H1 (cell line): ENCODE measurements at regions not wholly inside any gene's neighbourhood (a gene's known extent, or its start where the extent isn't known, plus 50 kb on each side); places are given as distances from the start of the nearest gene placed in this dataset.

Experiments used
- CTCF ChIA-PET: fragments of 300-600 bp; sonication (Branson Sonifier 250); formaldehyde crosslinking; loops from one replicate; lab custom pipeline; 2021; ENCODE audit not compliant: partially characterized antibody; lab: Charles Lee
- POLR2A ChIA-PET: fragments of 300-600 bp; sonication (Branson Sonifier 250); formaldehyde crosslinking; loops from one replicate; lab custom pipeline; 2021; ENCODE audit warnings: inconsistent platforms; ENCODE audit not compliant: partially characterized antibody; lab: Charles Lee
- DNase-seq, 2 experiments: peaks; one replicate each; pipeline versions ENCODE4 v3.0.0 to v3.0.0-alpha.2; 2010 to 2022; ENCODE audit warnings: low spot score in 2 of 2, low read depth in 1 of 2, mixed read lengths in 1 of 2
- FAIRE-seq: peaks from 2 replicates; lab custom pipeline; 2011; peaks lifted over from hg19 to GRCh38; lab: Jason Lieb, UNC
- H2AFZ ChIP-seq: 2 replicates; pipeline ENCODE4 v1.8.1; 2012; ENCODE audit warnings: low read length, inconsistent platforms
- H2AK5ac ChIP-seq: 2 replicates; pipeline ENCODE4 v1.6.1; 2013; ENCODE audit warnings: low read depth, low read length
- H2BK120ac ChIP-seq: replicated peaks from 2 replicates; pipeline ENCODE3; 2013; ENCODE audit warnings: low read depth, low read length, inconsistent platforms
- H2BK12ac ChIP-seq: 2 replicates; pipeline ENCODE4 v1.6.1; 2013; ENCODE audit warnings: low read depth, low read length
- H2BK15ac ChIP-seq: 2 replicates; pipeline ENCODE4 v1.6.1; 2013; ENCODE audit warnings: low read length
- H2BK20ac ChIP-seq: 2 replicates; pipeline ENCODE4 v1.6.1; 2013; ENCODE audit warnings: low read length
- H2BK5ac ChIP-seq: 2 replicates; pipeline ENCODE4 v1.6.1; 2013; ENCODE audit warnings: low read depth, low read length
- H3K14ac ChIP-seq: 2 replicates; pipeline ENCODE4 v1.6.1; 2013; ENCODE audit warnings: inconsistent platforms; ENCODE audit not compliant: insufficient read length
- H3K18ac ChIP-seq: 2 replicates; pipeline ENCODE4 v1.6.1; 2013; ENCODE audit warnings: low read length; ENCODE audit errors: extremely low read depth
- H3K23ac ChIP-seq: 2 replicates; pipeline ENCODE4 v1.6.1; 2013; ENCODE audit warnings: inconsistent platforms; ENCODE audit not compliant: insufficient read length
- H3K23me2 ChIP-seq: 2 replicates; pipeline ENCODE4 v1.6.1; 2013; ENCODE audit warnings: low read depth, low read length
- H3K27ac ChIP-seq: 2 replicates; pipeline ENCODE4 v1.6.1; 2011; ENCODE audit warnings: low read depth, low read length, inconsistent platforms
- H3K27me3 ChIP-seq, 4 experiments: replicated peaks in 1 of 4; 1 replicate in 1 of 4; 2 replicates in 3 of 4; pipeline versions ENCODE4 v1.6.1 to v1.8.1; 2011 to 2013; ENCODE audit warnings: low read length in 3 of 4, mild to moderate bottlenecking in 3 of 4, inconsistent platforms in 2 of 4, mixed read lengths in 2 of 4, moderate library complexity in 1 of 4; ENCODE audit not compliant: control insufficient read depth in 3 of 4, insufficient read depth in 3 of 4; ENCODE audit errors: extremely low read depth in 1 of 4
- H3K36me3 ChIP-seq, 4 experiments: 2 replicates each; pipeline versions ENCODE4 v1.6.1 to v1.8.1; 2011 to 2013; ENCODE audit warnings: mild to moderate bottlenecking in 4 of 4, low read length in 3 of 4, moderate library complexity in 2 of 4, control low read depth in 1 of 4, inconsistent platforms in 1 of 4; ENCODE audit not compliant: insufficient read depth in 4 of 4, control insufficient read depth in 2 of 4
- H3K4ac ChIP-seq: replicated peaks from 2 replicates; pipeline ENCODE3; 2013; ENCODE audit warnings: low read length, low read depth, mixed read lengths, inconsistent platforms; ENCODE audit not compliant: insufficient read length
- H3K4me1 ChIP-seq, 4 experiments: replicated peaks in 1 of 4; 1 replicate in 1 of 4; 2 replicates in 3 of 4; pipeline versions ENCODE4 v1.6.1 to v1.8.1; 2011 to 2013; ENCODE audit warnings: low read length in 3 of 4, inconsistent platforms in 2 of 4, mixed read lengths in 1 of 4; ENCODE audit not compliant: insufficient read depth in 4 of 4, control insufficient read depth in 3 of 4
- H3K4me2 ChIP-seq, 2 experiments: 2 replicates each; pipeline versions ENCODE4 v1.6.1 to v1.8.1; 2011 to 2013; ENCODE audit warnings: low read depth in 2 of 2, low read length in 2 of 2, control low read depth in 1 of 2, inconsistent platforms in 1 of 2, mild to moderate bottlenecking in 1 of 2; ENCODE audit not compliant: insufficient read depth in 1 of 2
- H3K4me3 ChIP-seq, 4 experiments: fragments of 200-600, 300-600 bp in 1 of 4; sonication (generic), shearing (Covaris generic), sonication (Bioruptor Twin) in 1 of 4; 2 replicates each; pipeline versions ENCODE4 v1.5.1 to v1.8.1; 2011 to 2016; ENCODE audit warnings: low read length in 4 of 4, low read depth in 3 of 4, control low read depth in 2 of 4, inconsistent platforms in 2 of 4, mild to moderate bottlenecking in 2 of 4, mixed read lengths in 1 of 4, moderate library complexity in 1 of 4; ENCODE audit not compliant: insufficient read depth in 2 of 4; ENCODE audit errors: extremely low read depth in 1 of 4
- H3K56ac ChIP-seq: replicated peaks from 2 replicates; pipeline ENCODE3; 2013; ENCODE audit warnings: low read depth, mild to moderate bottlenecking, mixed read lengths, low read length, inconsistent platforms; ENCODE audit not compliant: insufficient read length
- H3K79me1 ChIP-seq: 2 replicates; pipeline ENCODE4 v1.6.1; 2013; ENCODE audit warnings: low read depth, low read length, control low read depth
- H3K79me2 ChIP-seq, 2 experiments: 2 replicates each; pipeline versions ENCODE4 v1.6.1 to v1.8.1; 2012 to 2013; ENCODE audit warnings: low read length in 2 of 2, mild to moderate bottlenecking in 2 of 2, inconsistent platforms in 1 of 2; ENCODE audit not compliant: insufficient read depth in 2 of 2, control insufficient read depth in 1 of 2
- H3K9ac ChIP-seq, 4 experiments: replicated peaks in 1 of 4; 1 replicate in 1 of 4; 2 replicates in 3 of 4; pipeline versions ENCODE4 v1.6.1 to v1.8.1; 2011 to 2013; ENCODE audit warnings: low read depth in 3 of 4, low read length in 3 of 4, control low read depth in 2 of 4, mild to moderate bottlenecking in 2 of 4, moderate library complexity in 2 of 4, inconsistent platforms in 1 of 4; ENCODE audit errors: extremely low read depth in 1 of 4
- H3K9me3 ChIP-seq, 2 experiments: 2 replicates each; pipeline versions ENCODE4 v1.6.1 to v1.8.1; 2012 to 2013; ENCODE audit warnings: mild to moderate bottlenecking in 2 of 2, moderate library complexity in 2 of 2, control low read depth in 1 of 2, inconsistent platforms in 1 of 2, low read depth in 1 of 2, low read length in 1 of 2, mixed read lengths in 1 of 2; ENCODE audit not compliant: insufficient read depth in 2 of 2
- H4K20me1 ChIP-seq, 2 experiments: replicated peaks in 1 of 2; 2 replicates each; pipeline versions ENCODE3 to v1.8.1; 2011 to 2013; ENCODE audit warnings: inconsistent platforms in 2 of 2, low read length in 2 of 2, mild to moderate bottlenecking in 1 of 2; ENCODE audit not compliant: insufficient read depth in 2 of 2, control insufficient read depth in 1 of 2
- H4K5ac ChIP-seq: 2 replicates; pipeline ENCODE4 v1.6.1; 2013; ENCODE audit warnings: low read length, low read depth, mixed read lengths, inconsistent platforms; ENCODE audit not compliant: insufficient read length
- H4K8ac ChIP-seq: 2 replicates; pipeline ENCODE4 v1.8.0; 2013; ENCODE audit warnings: mild to moderate bottlenecking, moderate library complexity, low read length, inconsistent platforms; ENCODE audit not compliant: insufficient read depth; ENCODE audit errors: extremely low read depth
- H4K91ac ChIP-seq: replicated peaks from 2 replicates; pipeline ENCODE3; 2013; ENCODE audit warnings: low read length, mixed read lengths, inconsistent platforms; ENCODE audit not compliant: insufficient read length
- EZH2 ChIP-seq: fragments of 200-600 bp; sonication (generic); IDR thresholded peaks from 2 replicates; pipeline ENCODE4 v1.7.1; 2012; ENCODE audit warnings: low read depth, mild to moderate bottlenecking, moderate library complexity, low read length, inconsistent platforms; ENCODE audit not compliant: severe bottlenecking
- GABPA ChIP-seq: IDR thresholded peaks from 2 replicates; pipeline ENCODE4 v1.6.1; 2011; ENCODE audit warnings: mild to moderate bottlenecking, low read length, moderate library complexity, borderline replicate concordance; ENCODE audit not compliant: insufficient read depth
- KDM1A ChIP-seq: fragments of 200-600, 300-600 bp; sonication (generic); IDR thresholded peaks from 2 replicates; pipeline ENCODE4 v1.7.1; 2016; ENCODE audit warnings: mild to moderate bottlenecking, low read length, borderline replicate concordance
- NANOG ChIP-seq: IDR thresholded peaks from 2 replicates; pipeline ENCODE4 v1.6.1; 2011; ENCODE audit warnings: low read length, low read depth, mild to moderate bottlenecking, inconsistent platforms; ENCODE audit not compliant: insufficient read depth, poor library complexity, severe bottlenecking
- POLR2AphosphoS5 ChIP-seq: IDR thresholded peaks from 2 replicates; pipeline ENCODE4 v1.6.1; 2011; ENCODE audit warnings: low read depth, low read length
- POU5F1 ChIP-seq: IDR thresholded peaks from 2 replicates; pipeline ENCODE4 v1.6.1; 2011; ENCODE audit warnings: low read depth, mild to moderate bottlenecking, low read length, moderate library complexity
- RBBP5 ChIP-seq: IDR thresholded peaks from 2 replicates; pipeline ENCODE4 v1.7.1; 2012; ENCODE audit warnings: low read depth, mild to moderate bottlenecking, inconsistent platforms, low read length, moderate library complexity, borderline replicate concordance
- RNF2 ChIP-seq: fragments of 200-900, 300-1000 bp; sonication (generic); IDR thresholded peaks from 2 replicates; pipeline ENCODE4 v1.7.1; 2016; ENCODE audit warnings: borderline replicate concordance, low read depth, mild to moderate bottlenecking, antibody characterized with exemption, low read length; ENCODE audit not compliant: poor library complexity, severe bottlenecking; ENCODE audit errors: missing control alignments
- RXRA ChIP-seq: IDR thresholded peaks from 2 replicates; pipeline ENCODE4 v1.6.1; 2011; ENCODE audit warnings: low read depth, mild to moderate bottlenecking, low read length, moderate library complexity; ENCODE audit not compliant: insufficient read depth
- SIRT6 ChIP-seq: IDR thresholded peaks from one replicate; pipeline ENCODE4 v1.7.1; 2012; ENCODE audit warnings: low read length, inconsistent platforms
- SUZ12 ChIP-seq: fragments of 200-600 bp; sonication (generic); IDR thresholded peaks from 2 replicates; pipeline ENCODE4 v1.6.1; 2012; ENCODE audit warnings: mild to moderate bottlenecking, inconsistent platforms, low read length, moderate library complexity, mixed read lengths
- TAF1 ChIP-seq: IDR thresholded peaks from 2 replicates; pipeline ENCODE4 v1.6.1; 2011; ENCODE audit warnings: mild to moderate bottlenecking, low read depth, low read length
- TCF12 ChIP-seq: IDR thresholded peaks from 2 replicates; pipeline ENCODE4 v1.6.1; 2011; ENCODE audit warnings: low read depth, mild to moderate bottlenecking, low read length
- WGBS, 2 experiments: shearing (Covaris generic) in 1 of 2; methylation state at CpG; one replicate each; pipeline versions ENCODE4 v1.1.6 to v1.1.7; 2013 to 2015; ENCODE audit warnings: low lambda C conversion rate in 2 of 2, mixed read lengths in 2 of 2, inconsistent platforms in 1 of 2, low coverage in 1 of 2, missing lambda C conversion rate in 1 of 2; ENCODE audit not compliant: insufficient replicate concordance in 2 of 2, insufficient coverage in 1 of 2, insufficient read length in 1 of 2; ENCODE audit errors: extremely low coverage in 1 of 2, missing lambda C conversion rate in 1 of 2; 5-methylcytosine and 5-hydroxymethylcytosine counted together
- TF ChIP-seq, protein P1 (sequence below): IDR thresholded peaks from 2 replicates; pipeline ENCODE4 v1.6.1; 2011; ENCODE audit warnings: low read length, improper control_type of control experiment

DNA sequence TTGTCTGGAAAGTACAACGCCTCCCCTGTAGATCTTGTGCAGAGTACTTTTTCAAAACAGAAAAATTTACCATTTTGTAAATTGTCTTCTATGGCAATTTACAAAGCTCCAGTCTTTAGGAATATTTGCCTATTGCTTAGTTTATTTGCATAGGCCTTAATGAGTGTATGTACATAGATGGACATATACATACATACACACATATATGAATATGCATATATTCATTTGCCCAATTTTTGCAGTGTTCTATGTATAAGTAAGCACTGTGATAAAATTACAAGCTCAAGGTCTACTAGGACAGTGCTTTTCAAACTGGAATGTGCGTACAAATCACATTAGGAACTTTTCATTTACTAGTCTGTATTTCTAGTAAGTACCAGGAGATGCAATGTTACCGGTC is 301.3 kb upstream of the SMARCA2 start:
- no peak overlapping the region for H2BK15ac ChIP-seq
- no peaks in the 10 kb centered on the region for H3K27me3 ChIP-seq
- no peak overlapping the region for H2BK120ac ChIP-seq
- no peaks in the 10 kb centered on the region for H3K4me1 ChIP-seq
- WGBS, 2 experiments: 66% methylated on average over 3 of the region's 3 CpGs; no CpG with 5 or more reads in 1 of the 2 experiments
- ChIA-PET CTCF (interaction anchor here (1.8 kb wide), 1 partner anchor 123 kb away, joined by 4 read pairs; no protein-coding TSS in a partner anchor), POLR2A (no interaction called here)
- no peak overlapping the region for H3K23ac ChIP-seq
- H2BK5ac ChIP-seq: no peak overlapping the region
- no peak overlapping the region for H2AK5ac ChIP-seq
- H3K4me2 ChIP-seq: no peak overlapping the region
- no peak overlapping the region for H3K27ac ChIP-seq
- no peak for DNase-seq
- no peak overlapping the region for H3K9ac ChIP-seq
- no peaks in the 10 kb centered on the region for H3K36me3 ChIP-seq
- no peak overlapping the region for H4K5ac ChIP-seq
- no peaks in the 10 kb centered on the region for H3K79me1 ChIP-seq
- H3K14ac ChIP-seq: no peak overlapping the region
- H3K4me3 ChIP-seq: no peak overlapping the region
- no peak overlapping the region for H2AFZ ChIP-seq
- H4K8ac ChIP-seq: no peak overlapping the region
- no peaks in the 10 kb centered on the region for H4K20me1 ChIP-seq
- no peak overlapping the region for H4K91ac ChIP-seq
- no peak overlapping the region for H3K4ac ChIP-seq
- H2BK20ac ChIP-seq: no peak overlapping the region
- H3K56ac ChIP-seq: no peak overlapping the region
- H3K23me2 ChIP-seq: no peaks in the 10 kb centered on the region
- no peak for FAIRE-seq
- H2BK12ac ChIP-seq: no peak overlapping the region
- H3K18ac ChIP-seq: no peak overlapping the region
- H3K9me3 ChIP-seq: no peaks in the 10 kb centered on the region
- no peaks in the 10 kb centered on the region for H3K79me2 ChIP-seq
- TF ChIP-seq NANOG (no peak), EZH2 (no peak), RBBP5 (no peak), GABPA (no peak), POU5F1 (no peak), POLR2AphosphoS5 (no peak), KDM1A (no peak), RXRA (no peak), SIRT6 (no peak), SUZ12 (no peak), TCF12 (no peak), RNF2 (no peak), TAF1 (no peak)
- TF ChIP-seq, protein P1, sequence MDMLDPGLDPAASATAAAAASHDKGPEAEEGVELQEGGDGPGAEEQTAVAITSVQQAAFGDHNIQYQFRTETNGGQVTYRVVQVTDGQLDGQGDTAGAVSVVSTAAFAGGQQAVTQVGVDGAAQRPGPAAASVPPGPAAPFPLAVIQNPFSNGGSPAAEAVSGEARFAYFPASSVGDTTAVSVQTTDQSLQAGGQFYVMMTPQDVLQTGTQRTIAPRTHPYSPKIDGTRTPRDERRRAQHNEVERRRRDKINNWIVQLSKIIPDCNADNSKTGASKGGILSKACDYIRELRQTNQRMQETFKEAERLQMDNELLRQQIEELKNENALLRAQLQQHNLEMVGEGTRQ: no peak
